HCT116 (cell line): ENCODE measurements at regions not wholly inside any gene's neighbourhood (a gene's known extent, or its start where the extent isn't known, plus 50 kb on each side); places are given as distances from the start of the nearest gene placed in this dataset.

Source experiments
- POLR2A ChIP-seq: IDR thresholded peaks from 2 replicates; pipeline ENCODE4 v1.7.0; 2011; ENCODE audit warnings: borderline replicate concordance; ENCODE audit not compliant: insufficient read depth, insufficient read length; ENCODE audit errors: extremely low read depth
- RAD21 ChIP-seq: IDR thresholded peaks from 2 replicates; pipeline ENCODE4 v1.6.1; 2012; ENCODE audit warnings: low read depth, mild to moderate bottlenecking
- SIN3A ChIP-seq: IDR thresholded peaks from 2 replicates; pipeline ENCODE4 v1.6.1; 2012; ENCODE audit warnings: low read depth
- YY1 ChIP-seq: IDR thresholded peaks from 2 replicates; pipeline ENCODE4 v1.6.1; 2011; ENCODE audit warnings: low read length, low read depth, moderate library complexity, mild to moderate bottlenecking; ENCODE audit not compliant: insufficient replicate concordance; ENCODE audit errors: extremely low read depth
- ZNF274 ChIP-seq: fragments of 200-500 bp; sonication (Bioruptor generic); IDR thresholded peaks from 2 replicates; pipeline ENCODE4 v1.6.1; 2014; ENCODE audit warnings: mild to moderate bottlenecking, low read depth, low read length, inconsistent platforms
- TF ChIP-seq, protein P1 (sequence below): IDR thresholded peaks from 2 replicates; pipeline ENCODE4 v1.6.1; 2012; ENCODE audit warnings: low read depth
- TF ChIP-seq, protein P2 (sequence below), 3 experiments: fragments of 200-600 bp in 1 of 3; sonication (generic) in 1 of 3; IDR thresholded peaks in 2 of 3; conservative IDR thresholded peaks in 1 of 3; 2 replicates each; pipeline ENCODE4 v1.5.1; 2012 to 2017; ENCODE audit warnings: low read depth in 2 of 3, low read length in 2 of 3, antibody characterized with exemption in 1 of 3, borderline replicate concordance in 1 of 3, control low read depth in 1 of 3, mild to moderate bottlenecking in 1 of 3, mixed read lengths in 1 of 3, mixed run types in 1 of 3, moderate library complexity in 1 of 3; ENCODE audit not compliant: insufficient read depth in 1 of 3

DNA sequence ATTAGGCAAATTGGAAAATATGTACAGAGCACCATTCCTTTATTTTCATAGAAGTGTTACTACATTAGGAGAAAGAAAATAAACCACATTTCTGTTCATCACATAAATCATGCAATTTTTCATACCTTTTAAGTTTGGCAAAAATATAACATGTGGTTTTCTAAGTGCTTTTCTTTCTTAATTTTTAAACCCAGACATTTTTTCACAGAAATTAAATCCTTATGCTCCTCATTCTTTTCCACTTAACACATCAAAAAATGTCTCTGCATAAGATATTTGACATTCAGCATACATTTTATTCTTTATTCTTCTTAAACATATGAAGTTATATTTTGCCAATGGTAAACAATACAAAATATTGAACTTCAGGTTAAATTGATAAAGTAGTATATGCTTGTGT is 826.6 kb upstream of the SLIT2 start:
- TF ChIP-seq, protein P1, sequence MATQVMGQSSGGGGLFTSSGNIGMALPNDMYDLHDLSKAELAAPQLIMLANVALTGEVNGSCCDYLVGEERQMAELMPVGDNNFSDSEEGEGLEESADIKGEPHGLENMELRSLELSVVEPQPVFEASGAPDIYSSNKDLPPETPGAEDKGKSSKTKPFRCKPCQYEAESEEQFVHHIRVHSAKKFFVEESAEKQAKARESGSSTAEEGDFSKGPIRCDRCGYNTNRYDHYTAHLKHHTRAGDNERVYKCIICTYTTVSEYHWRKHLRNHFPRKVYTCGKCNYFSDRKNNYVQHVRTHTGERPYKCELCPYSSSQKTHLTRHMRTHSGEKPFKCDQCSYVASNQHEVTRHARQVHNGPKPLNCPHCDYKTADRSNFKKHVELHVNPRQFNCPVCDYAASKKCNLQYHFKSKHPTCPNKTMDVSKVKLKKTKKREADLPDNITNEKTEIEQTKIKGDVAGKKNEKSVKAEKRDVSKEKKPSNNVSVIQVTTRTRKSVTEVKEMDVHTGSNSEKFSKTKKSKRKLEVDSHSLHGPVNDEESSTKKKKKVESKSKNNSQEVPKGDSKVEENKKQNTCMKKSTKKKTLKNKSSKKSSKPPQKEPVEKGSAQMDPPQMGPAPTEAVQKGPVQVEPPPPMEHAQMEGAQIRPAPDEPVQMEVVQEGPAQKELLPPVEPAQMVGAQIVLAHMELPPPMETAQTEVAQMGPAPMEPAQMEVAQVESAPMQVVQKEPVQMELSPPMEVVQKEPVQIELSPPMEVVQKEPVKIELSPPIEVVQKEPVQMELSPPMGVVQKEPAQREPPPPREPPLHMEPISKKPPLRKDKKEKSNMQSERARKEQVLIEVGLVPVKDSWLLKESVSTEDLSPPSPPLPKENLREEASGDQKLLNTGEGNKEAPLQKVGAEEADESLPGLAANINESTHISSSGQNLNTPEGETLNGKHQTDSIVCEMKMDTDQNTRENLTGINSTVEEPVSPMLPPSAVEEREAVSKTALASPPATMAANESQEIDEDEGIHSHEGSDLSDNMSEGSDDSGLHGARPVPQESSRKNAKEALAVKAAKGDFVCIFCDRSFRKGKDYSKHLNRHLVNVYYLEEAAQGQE, result no peak
- TF ChIP-seq, protein P2, sequence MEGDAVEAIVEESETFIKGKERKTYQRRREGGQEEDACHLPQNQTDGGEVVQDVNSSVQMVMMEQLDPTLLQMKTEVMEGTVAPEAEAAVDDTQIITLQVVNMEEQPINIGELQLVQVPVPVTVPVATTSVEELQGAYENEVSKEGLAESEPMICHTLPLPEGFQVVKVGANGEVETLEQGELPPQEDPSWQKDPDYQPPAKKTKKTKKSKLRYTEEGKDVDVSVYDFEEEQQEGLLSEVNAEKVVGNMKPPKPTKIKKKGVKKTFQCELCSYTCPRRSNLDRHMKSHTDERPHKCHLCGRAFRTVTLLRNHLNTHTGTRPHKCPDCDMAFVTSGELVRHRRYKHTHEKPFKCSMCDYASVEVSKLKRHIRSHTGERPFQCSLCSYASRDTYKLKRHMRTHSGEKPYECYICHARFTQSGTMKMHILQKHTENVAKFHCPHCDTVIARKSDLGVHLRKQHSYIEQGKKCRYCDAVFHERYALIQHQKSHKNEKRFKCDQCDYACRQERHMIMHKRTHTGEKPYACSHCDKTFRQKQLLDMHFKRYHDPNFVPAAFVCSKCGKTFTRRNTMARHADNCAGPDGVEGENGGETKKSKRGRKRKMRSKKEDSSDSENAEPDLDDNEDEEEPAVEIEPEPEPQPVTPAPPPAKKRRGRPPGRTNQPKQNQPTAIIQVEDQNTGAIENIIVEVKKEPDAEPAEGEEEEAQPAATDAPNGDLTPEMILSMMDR (IDR thresholded peaks at IDR 0.05 in 2 of 3, conservative IDR thresholded peaks at IDR 0.05 in 1 of 3; ENCODE audit: borderline replicate concordance in 1 of 3, insufficient read depth in 1 of 3, low read depth in 2 of 3, low read length in 2 of 3), result no peak
- no peak for TF ChIP-seq SIN3A
- TF ChIP-seq YY1, result no peak
- no peak for TF ChIP-seq POLR2A
- no peak for TF ChIP-seq ZNF274
- no peak for TF ChIP-seq RAD21
